GM18505 (cell line): ENCODE measurements at regions not wholly inside any gene's neighbourhood (a gene's known extent, or its start where the extent isn't known, plus 50 kb on each side); places are given as distances from the start of the nearest gene placed in this dataset.

Source experiments
- ATAC-seq: cut with Tn5 transposase; IDR thresholded peaks from one replicate; pipeline ENCODE4 v1.9.1; 2021; ENCODE audit not compliant: unreplicated experiment
- POLR2A ChIP-seq: IDR thresholded peaks from 4 replicates; pipeline ENCODE4 v1.6.1; 2011; ENCODE audit warnings: borderline replicate concordance; ENCODE audit not compliant: insufficient read depth, insufficient read length; ENCODE audit errors: extremely low read depth

GRCh38 chr16:86934581-86935375 is 356.4 kb downstream of the FOXL1 start:
- no peak for TF ChIP-seq POLR2A
- no peak for ATAC-seq

- ATAC-seq = no peak
- no peak for TF ChIP-seq POLR2A
Measured at GRCh38 chr16:86939609-86940008, 361.3 kb downstream of the FOXL1 start.

GRCh38 chr16:86941731-86942130 is 363.4 kb downstream of the FOXL1 start:
- no peak for ATAC-seq
- TF ChIP-seq POLR2A = no peak

- no peak for TF ChIP-seq POLR2A
- ATAC-seq = no peak
Measured at GRCh38 chr16:86942151-86943051, 364.1 kb downstream of the FOXL1 start.

- no peak for ATAC-seq
Measured at GRCh38 chr16:86945166-86945900, 367.0 kb downstream of the FOXL1 start.

GRCh38 chr16:86946396-86946795 is 368.0 kb downstream of the FOXL1 start:
- TF ChIP-seq POLR2A = no peak
- no peak for ATAC-seq

More at GRCh38 chr16:86945166-86945900, 367.0 kb downstream of the FOXL1 start:
- no peak for TF ChIP-seq POLR2A

- TF ChIP-seq POLR2A = no peak
- ATAC-seq = no peak
Measured at GRCh38 chr16:86946981-86947380, 368.6 kb downstream of the FOXL1 start.

GRCh38 chr16:86948046-86948445 is 369.1 kb downstream of the C16orf95 start:
- ATAC-seq = no peak
- no peak for TF ChIP-seq POLR2A

- no peak for TF ChIP-seq POLR2A
- no peak for ATAC-seq
Measured at GRCh38 chr16:86949116-86949515, 368.1 kb downstream of the C16orf95 start.

GRCh38 chr16:86949630-86950029 is 367.6 kb downstream of the C16orf95 start:
- no peak for ATAC-seq

GRCh38 chr16:86951041-86951822 is 366.0 kb downstream of the C16orf95 start:
- TF ChIP-seq POLR2A = no peak

More at GRCh38 chr16:86949630-86950029, 367.6 kb downstream of the C16orf95 start:
- TF ChIP-seq POLR2A = no peak

GRCh38 chr16:86951831-86952598 is 365.2 kb downstream of the C16orf95 start:
- ATAC-seq = no peak
- no peak for TF ChIP-seq POLR2A

More at GRCh38 chr16:86951041-86951822, 366.0 kb downstream of the C16orf95 start:
- no peak for ATAC-seq
